ENCODE measurements at regions not wholly inside any gene's neighbourhood (a gene's known extent, or its start where the extent isn't known, plus 50 kb on each side); places are given as distances from the start of the nearest gene placed in this dataset.
"Not testable (repeated sequence)": the region's sequence is repeated elsewhere in the genome, so short reads cannot be mapped to it uniquely, and the experiment has no call there.

DNA sequence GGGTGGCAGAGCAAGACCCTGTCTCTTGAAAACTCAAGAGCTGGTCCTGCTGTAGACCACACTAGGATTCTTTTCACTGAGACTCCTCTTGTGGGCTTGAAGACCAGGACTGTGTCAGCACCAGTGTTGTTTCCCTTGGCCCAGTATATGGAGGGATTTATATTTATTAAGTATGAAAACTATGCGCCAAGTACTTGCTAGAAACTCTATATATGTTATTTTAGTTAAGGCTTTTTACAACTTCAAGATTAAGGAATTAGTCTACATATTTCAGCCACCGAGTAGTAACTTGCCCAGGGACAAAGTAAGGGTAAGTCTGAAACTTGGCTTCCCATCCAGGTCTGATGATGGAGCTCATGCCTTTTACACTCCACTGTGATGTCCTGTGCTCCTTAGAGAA, 488.4 kb downstream of the PCNX1 start:
- no peak for DNase-seq (ENCODE audit: low read depth)
- TF ChIP-seq, protein P1, sequence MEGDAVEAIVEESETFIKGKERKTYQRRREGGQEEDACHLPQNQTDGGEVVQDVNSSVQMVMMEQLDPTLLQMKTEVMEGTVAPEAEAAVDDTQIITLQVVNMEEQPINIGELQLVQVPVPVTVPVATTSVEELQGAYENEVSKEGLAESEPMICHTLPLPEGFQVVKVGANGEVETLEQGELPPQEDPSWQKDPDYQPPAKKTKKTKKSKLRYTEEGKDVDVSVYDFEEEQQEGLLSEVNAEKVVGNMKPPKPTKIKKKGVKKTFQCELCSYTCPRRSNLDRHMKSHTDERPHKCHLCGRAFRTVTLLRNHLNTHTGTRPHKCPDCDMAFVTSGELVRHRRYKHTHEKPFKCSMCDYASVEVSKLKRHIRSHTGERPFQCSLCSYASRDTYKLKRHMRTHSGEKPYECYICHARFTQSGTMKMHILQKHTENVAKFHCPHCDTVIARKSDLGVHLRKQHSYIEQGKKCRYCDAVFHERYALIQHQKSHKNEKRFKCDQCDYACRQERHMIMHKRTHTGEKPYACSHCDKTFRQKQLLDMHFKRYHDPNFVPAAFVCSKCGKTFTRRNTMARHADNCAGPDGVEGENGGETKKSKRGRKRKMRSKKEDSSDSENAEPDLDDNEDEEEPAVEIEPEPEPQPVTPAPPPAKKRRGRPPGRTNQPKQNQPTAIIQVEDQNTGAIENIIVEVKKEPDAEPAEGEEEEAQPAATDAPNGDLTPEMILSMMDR (IDR thresholded peaks at IDR 0.05; ENCODE audit: low read length, missing control alignments): no peak
- no peak overlapping the region for H3K4me3 ChIP-seq (replicated peaks; ENCODE audit: low read depth, low read length)

GRCh38 chr14:71396050-71396677, 488.9 kb downstream of the PCNX1 start:
- TF ChIP-seq, protein P1 (IDR thresholded peaks at IDR 0.05; ENCODE audit: low read length, missing control alignments): no peak
- H3K4me3 ChIP-seq (replicated peaks; ENCODE audit: low read depth, low read length): no peak overlapping the region
- no peak for DNase-seq (ENCODE audit: low read depth)

DNA sequence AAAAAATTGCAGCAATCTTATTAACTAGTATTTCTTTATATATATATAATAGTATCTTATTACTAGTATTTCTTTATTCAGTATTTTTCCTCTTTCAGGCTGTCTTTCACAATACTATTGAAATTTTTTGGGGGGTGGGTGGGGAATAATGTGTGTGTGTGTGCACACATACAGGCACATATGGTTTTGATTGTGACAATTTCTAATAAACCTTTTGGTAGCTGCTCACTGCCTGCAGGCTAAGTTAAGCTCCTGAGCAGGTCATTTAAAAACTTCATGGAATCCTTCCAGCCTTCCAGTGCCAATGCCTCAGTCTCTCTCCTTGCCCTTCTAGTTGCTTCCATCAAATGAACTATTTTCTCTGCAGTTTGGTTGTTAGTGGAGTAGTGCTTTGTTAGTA, 490.1 kb downstream of the PCNX1 start:
- TF ChIP-seq, protein P1 (IDR thresholded peaks at IDR 0.05; ENCODE audit: low read length, missing control alignments): no peak
- H3K4me3 ChIP-seq (replicated peaks; ENCODE audit: low read depth, low read length): no peak overlapping the region
- DNase-seq (ENCODE audit: low read depth): no peak

DNA sequence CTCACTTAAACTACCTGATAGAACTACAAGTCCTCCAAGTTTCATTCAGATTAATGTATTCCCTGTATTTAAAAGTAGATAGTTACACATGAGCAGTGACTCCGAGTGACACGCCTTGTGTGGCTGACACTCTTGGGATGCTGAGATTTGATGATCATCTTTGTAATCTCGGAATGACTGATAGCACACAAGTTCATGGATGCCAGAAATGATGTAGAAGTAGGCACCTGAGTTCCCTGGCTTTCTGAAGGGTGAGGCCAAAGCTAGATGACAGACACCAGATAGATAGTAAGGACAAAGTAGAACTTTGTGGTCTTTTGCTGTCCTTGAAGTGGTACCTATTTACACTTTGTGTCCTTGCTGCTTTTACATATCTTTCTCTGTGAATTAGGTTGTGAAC, 491.2 kb downstream of the PCNX1 start:
- DNase-seq (ENCODE audit: low read depth): no peak
- H3K4me3 ChIP-seq (replicated peaks; ENCODE audit: low read depth, low read length): no peak overlapping the region
- TF ChIP-seq, protein P1 (IDR thresholded peaks at IDR 0.05; ENCODE audit: low read length, missing control alignments): no peak

DNA sequence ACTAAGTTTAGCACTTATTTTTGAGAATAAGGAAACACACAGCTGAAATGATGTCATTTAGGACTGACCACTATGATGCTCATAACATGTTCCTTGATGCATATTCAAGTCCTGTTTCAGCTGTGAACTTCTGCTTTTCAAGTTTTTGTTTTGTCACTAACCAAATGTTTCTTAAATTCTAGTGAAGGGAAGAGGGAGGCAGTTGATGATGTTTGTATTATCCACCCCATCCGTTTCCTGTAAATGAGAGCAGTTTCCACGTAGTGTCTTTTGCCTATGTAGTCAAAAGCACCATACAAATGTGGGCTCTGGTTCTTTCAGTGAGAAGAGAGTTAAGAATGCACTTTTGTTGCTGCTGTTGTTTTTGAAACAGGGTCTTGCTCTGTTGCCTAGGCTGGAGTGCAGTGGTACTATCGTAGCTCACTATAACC, 491.8 kb downstream of the PCNX1 start:
- H3K4me3 ChIP-seq (replicated peaks; ENCODE audit: low read depth, low read length): no peak overlapping the region
- no peak for DNase-seq (ENCODE audit: low read depth)
- TF ChIP-seq, protein P1 (IDR thresholded peaks at IDR 0.05; ENCODE audit: low read length, missing control alignments): no peak

DNA sequence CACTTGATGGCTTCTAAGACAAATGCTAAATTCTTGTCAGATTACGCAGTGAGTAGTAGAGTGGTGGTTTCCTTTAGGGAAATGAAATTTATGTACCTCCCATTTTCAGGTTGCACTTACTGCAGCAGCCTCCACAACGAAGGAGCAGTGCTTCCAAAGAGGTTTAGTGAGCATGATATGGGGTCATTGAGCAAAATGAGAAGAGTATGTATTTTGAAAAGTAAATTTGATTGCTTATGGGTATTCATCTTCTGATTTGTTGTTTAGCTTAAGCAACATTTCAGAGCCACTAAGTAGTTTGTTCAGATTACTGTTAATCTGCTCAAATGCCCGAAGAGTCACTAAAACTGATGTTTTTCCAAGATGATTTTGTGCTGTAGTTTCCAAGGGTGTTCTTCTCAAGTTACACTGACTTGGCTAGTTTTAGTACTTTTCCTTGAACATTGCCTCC, 493.6 kb downstream of the PCNX1 start:
- DNase-seq (ENCODE audit: low read depth): peak; percentile 41
- no peak overlapping the region for H3K4me3 ChIP-seq (replicated peaks; ENCODE audit: low read depth, low read length)
- TF ChIP-seq, protein P1 (IDR thresholded peaks at IDR 0.05; ENCODE audit: low read length, missing control alignments): no peak

DNA sequence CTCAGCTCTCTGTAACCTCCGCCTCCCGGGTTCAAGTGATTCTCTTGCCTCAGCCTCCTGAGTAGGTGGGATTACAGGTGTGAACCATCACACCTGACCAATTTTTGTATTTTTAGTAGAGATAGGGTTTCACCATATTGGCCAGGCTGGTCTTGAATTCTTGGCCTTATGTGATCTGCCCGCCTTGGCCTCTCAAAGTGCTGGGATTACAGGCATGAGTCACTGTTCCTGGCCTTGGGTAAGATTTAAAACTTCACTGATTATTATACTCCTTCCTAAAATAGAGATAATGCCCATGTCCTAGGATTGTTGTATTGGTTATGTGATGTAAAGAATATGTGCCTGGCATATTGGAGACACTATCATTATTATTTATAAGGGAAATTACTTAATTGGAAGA, 495.2 kb downstream of the PCNX1 start:
- DNase-seq (ENCODE audit: low read depth): peak; percentile 51

More for the DNA sequence above, 495.2 kb downstream of the PCNX1 start:
- H3K4me3 ChIP-seq (replicated peaks; ENCODE audit: low read depth, low read length): not testable (repeated sequence)

All from fibroblast of pulmonary artery (primary cell).